ENCODE measurements at regions not wholly inside any gene's neighbourhood (a gene's known extent, or its start where the extent isn't known, plus 50 kb on each side); places are given as distances from the start of the nearest gene placed in this dataset.

- H3K4me3 ChIP-seq (ENCODE audit: low read length), result no peak overlapping the region
- no peaks in the 10 kb centered on the region for H4K20me1 ChIP-seq (ENCODE audit: insufficient read depth, low read length)
- no peaks in the 10 kb centered on the region for H3K9me3 ChIP-seq (ENCODE audit: insufficient read depth, low read length)
- H3K27me3 ChIP-seq (ENCODE audit: low read depth, low read length), result no peaks in the 10 kb centered on the region
- no peaks in the 10 kb centered on the region for H3K36me3 ChIP-seq (replicated peaks; ENCODE audit: low read depth, low read length)
- TF ChIP-seq CTCF (IDR thresholded peaks at IDR 0.05; ENCODE audit: low read depth, low read length), result no peak
- TF ChIP-seq EZH2phosphoT487 (IDR thresholded peaks at IDR 0.05; ENCODE audit: low read depth), result no peak
- H3K4me1 ChIP-seq (ENCODE audit: low read length), result no peaks in the 10 kb centered on the region
- no peak overlapping the region for H3K9ac ChIP-seq (ENCODE audit: low read length)
- no peak overlapping the region for H2AFZ ChIP-seq (ENCODE audit: low read depth, low read length)
- no peak overlapping the region for H3K27ac ChIP-seq (ENCODE audit: low read length)
- no peaks in the 10 kb centered on the region for H3K79me2 ChIP-seq (ENCODE audit: low read length)
- no peak overlapping the region for H3K4me2 ChIP-seq (ENCODE audit: low read length)
These were observed 482.2 kb upstream of the NBEA start for GRCh38 chr13:34459856-34460255.

- no peak overlapping the region for H2AFZ ChIP-seq (ENCODE audit: low read depth, low read length)
- H3K36me3 ChIP-seq (replicated peaks; ENCODE audit: low read depth, low read length), result no peaks in the 10 kb centered on the region
- H3K9ac ChIP-seq (ENCODE audit: low read length), result no peak overlapping the region
- no peak overlapping the region for H3K27ac ChIP-seq (ENCODE audit: low read length)
- peaks cover 4% of the 10 kb centered on the region; the same call in 1 of the 2 replicates for H3K27me3 ChIP-seq (ENCODE audit: low read depth, low read length)
- TF ChIP-seq CTCF (IDR thresholded peaks at IDR 0.05; ENCODE audit: low read depth, low read length) (no peak), EZH2phosphoT487 (IDR thresholded peaks at IDR 0.05; ENCODE audit: low read depth) (no peak)
- no peak overlapping the region for H3K4me2 ChIP-seq (ENCODE audit: low read length)
- H3K4me1 ChIP-seq (ENCODE audit: low read length), result no peaks in the 10 kb centered on the region
- no peaks in the 10 kb centered on the region for H3K9me3 ChIP-seq (ENCODE audit: insufficient read depth, low read length)
- H4K20me1 ChIP-seq (ENCODE audit: insufficient read depth, low read length), result no peaks in the 10 kb centered on the region
- H3K79me2 ChIP-seq (ENCODE audit: low read length), result no peaks in the 10 kb centered on the region
- no peak overlapping the region for H3K4me3 ChIP-seq (ENCODE audit: low read length)
These were observed 479.2 kb upstream of the NBEA start for GRCh38 chr13:34462843-34463242.

- H3K4me2 ChIP-seq (ENCODE audit: low read length), result no peak overlapping the region
- peaks cover 4% of the 10 kb centered on the region; the same call in 1 of the 2 replicates for H3K27me3 ChIP-seq (ENCODE audit: low read depth, low read length)
- H4K20me1 ChIP-seq (ENCODE audit: insufficient read depth, low read length), result no peaks in the 10 kb centered on the region
- H2AFZ ChIP-seq (ENCODE audit: low read depth, low read length), result no peak overlapping the region
- H3K36me3 ChIP-seq (replicated peaks; ENCODE audit: low read depth, low read length), result no peaks in the 10 kb centered on the region
- H3K27ac ChIP-seq (ENCODE audit: low read length), result no peak overlapping the region
- no peaks in the 10 kb centered on the region for H3K79me2 ChIP-seq (ENCODE audit: low read length)
- no peak overlapping the region for H3K9ac ChIP-seq (ENCODE audit: low read length)
- H3K4me3 ChIP-seq (ENCODE audit: low read length), result no peak overlapping the region
- TF ChIP-seq EZH2phosphoT487 (IDR thresholded peaks at IDR 0.05; ENCODE audit: low read depth) (no peak), CTCF (IDR thresholded peaks at IDR 0.05; ENCODE audit: low read depth, low read length) (no peak)
- no peaks in the 10 kb centered on the region for H3K9me3 ChIP-seq (ENCODE audit: insufficient read depth, low read length)
- no peaks in the 10 kb centered on the region for H3K4me1 ChIP-seq (ENCODE audit: low read length)
These were observed 478.1 kb upstream of the NBEA start for GRCh38 chr13:34464011-34464410.

- Histone ChIP-seq H4K20me1 (ENCODE audit: insufficient read depth, low read length) (no peaks in the 10 kb centered on the region), H3K4me2 (ENCODE audit: low read length) (no peak overlapping the region), H3K27ac (ENCODE audit: low read length) (no peak overlapping the region), H3K36me3 (replicated peaks; ENCODE audit: low read depth, low read length) (no peaks in the 10 kb centered on the region), H3K9ac (ENCODE audit: low read length) (no peak overlapping the region), H3K79me2 (ENCODE audit: low read length) (no peaks in the 10 kb centered on the region), H3K27me3 (ENCODE audit: low read depth, low read length) (peaks cover 4% of the 10 kb centered on the region; the same call in 1 of the 2 replicates), H3K9me3 (ENCODE audit: insufficient read depth, low read length) (no peaks in the 10 kb centered on the region), H2AFZ (ENCODE audit: low read depth, low read length) (no peak overlapping the region), H3K4me3 (ENCODE audit: low read length) (no peak overlapping the region), H3K4me1 (ENCODE audit: low read length) (no peaks in the 10 kb centered on the region)
- TF ChIP-seq EZH2phosphoT487 (IDR thresholded peaks at IDR 0.05; ENCODE audit: low read depth) (no peak), CTCF (IDR thresholded peaks at IDR 0.05; ENCODE audit: low read depth, low read length) (no peak)
These were observed 476.6 kb upstream of the NBEA start for GRCh38 chr13:34465423-34465922.

Data from OCI-LY3 (cell line).